Tibial nerve (tissue), 4 donors: ENCODE measurements at regions not wholly inside any gene's neighbourhood (a gene's known extent, or its start where the extent isn't known, plus 50 kb on each side); places are given as distances from the start of the nearest gene placed in this dataset.

Source experiments
- DNase-seq, 2 donors: peaks; one replicate each; pipeline ENCODE4 v3.0.0-alpha.2; 2019; ENCODE audit warnings: low spot score in 2 of 2
- H3K27ac ChIP-seq, 4 donors: fragments of 200-600 bp; sonication (generic) in 3 of 4; one replicate each; pipeline ENCODE4 v1.5.1; 2017 to 2019; ENCODE audit warnings: mild to moderate bottlenecking in 1 of 4
- H3K27me3 ChIP-seq, 2 donors: fragments of 200-600 bp; sonication (generic) in 1 of 2; one replicate each; pipeline versions ENCODE4 v1.5.1 to v1.6.0; 2017 to 2019
- H3K36me3 ChIP-seq, 3 donors: fragments of 200-600 bp; sonication (generic); one replicate each; pipeline ENCODE4 v1.5.1; 2018 to 2019
- H3K4me1 ChIP-seq, 4 donors: fragments of 200-600 bp; sonication (generic) in 3 of 4; one replicate each; pipeline ENCODE4 v1.5.1; 2017 to 2019
- H3K4me3 ChIP-seq, 4 donors: fragments of 200-600 bp; sonication (generic) in 3 of 4; one replicate each; pipeline ENCODE4 v1.5.1; 2017 to 2019; ENCODE audit warnings: mild to moderate bottlenecking in 1 of 4, moderate library complexity in 1 of 4
- H3K9me3 ChIP-seq, 4 donors: fragments of 200-600 bp; sonication (generic) in 3 of 4; one replicate each; pipeline ENCODE4 v1.5.1; 2017 to 2019
- CTCF ChIP-seq, 5 experiments: fragments of 200-600 bp in 3 of 5; fragments of 450-650 bp in 2 of 5; sonication (generic) in 3 of 5; IDR thresholded peaks; one replicate each; pipeline ENCODE4 v1.5.1; 2016 to 2019; ENCODE audit warnings: antibody characterized with exemption in 5 of 5, mild to moderate bottlenecking in 3 of 5, moderate library complexity in 2 of 5
- EP300 ChIP-seq, 2 donors: sonication (generic); formaldehyde crosslinking; IDR thresholded peaks; one replicate each; pipeline ENCODE4 v1.6.1; 2017; ENCODE audit warnings: antibody characterized with exemption in 2 of 2, mild to moderate bottlenecking in 1 of 2
- POLR2A ChIP-seq, 2 donors: fragments of 450-650 bp; IDR thresholded peaks; one replicate each; pipeline ENCODE4 v1.6.1; 2017; ENCODE audit warnings: antibody characterized with exemption in 2 of 2, mild to moderate bottlenecking in 2 of 2, moderate library complexity in 2 of 2
- WGBS, 2 donors: methylation state at CpG; one replicate each; pipeline ENCODE4 v1.1.5; 2018; 5-methylcytosine and 5-hydroxymethylcytosine counted together

- Histone ChIP-seq H3K27me3 (no peaks in the 10 kb centered on the region), H3K9me3 (peaks cover 0 to 14% (median 0%) of the 10 kb centered on the region in 4 donors), H3K4me3 (no peak overlapping the region), H3K36me3 (no peaks in the 10 kb centered on the region), H3K4me1 (no peaks in the 10 kb centered on the region), H3K27ac (no peak overlapping the region)
- DNase-seq = no peak
- TF ChIP-seq POLR2A (IDR thresholded peaks at IDR 0.05) = no peak
- TF ChIP-seq EP300 (IDR thresholded peaks at IDR 0.05) = no peak
- no peak for TF ChIP-seq CTCF (IDR thresholded peaks at IDR 0.05)
- 40 to 55% methylated on average over 11 of the region's 11 CpGs for WGBS, 2 donors
These were observed 328.6 kb upstream of the COBL start for GRCh38 chr7:51645255-51645654.

DNA sequence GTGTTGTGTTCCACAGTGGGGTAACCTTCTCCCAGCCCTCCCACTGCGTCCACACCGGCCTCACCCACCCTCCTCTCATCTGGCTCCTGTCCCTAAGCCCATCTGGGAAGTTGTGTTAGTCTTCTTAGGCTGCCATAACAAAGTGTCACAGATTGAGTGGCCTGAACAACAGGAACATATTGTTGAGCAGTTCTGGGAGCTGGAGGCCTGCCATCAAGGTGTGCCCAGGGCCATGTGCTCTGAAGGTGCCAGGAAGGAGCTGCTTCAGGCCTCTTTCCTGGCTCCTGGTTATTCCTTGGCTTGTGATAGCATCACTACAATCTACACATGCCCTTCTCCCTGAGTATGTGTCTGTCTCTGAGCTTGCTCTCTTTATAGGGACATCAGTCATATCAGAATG, 327.6 kb upstream of the COBL start:
- no peaks in the 10 kb centered on the region for H3K27me3 ChIP-seq

DNA sequence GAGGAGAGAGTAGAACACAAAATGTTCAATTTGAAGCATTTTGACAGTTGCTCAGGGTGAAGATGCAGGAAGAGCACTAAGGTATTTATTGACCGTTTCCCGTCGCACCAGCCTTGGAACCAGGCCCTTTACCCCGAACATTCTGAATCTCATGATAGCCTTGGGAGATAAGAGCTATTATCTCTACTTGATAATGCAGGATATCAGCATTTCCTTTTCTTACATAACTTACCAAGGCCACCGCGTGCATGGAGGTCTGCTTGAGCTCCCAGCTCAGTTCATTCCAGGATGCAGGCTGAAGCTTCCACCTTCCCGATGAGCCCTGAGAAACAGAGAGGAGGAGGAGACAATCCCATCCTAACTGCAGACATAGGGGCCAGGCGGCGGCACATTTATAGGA, 324.2 kb upstream of the COBL start:
- no peak for DNase-seq
- H3K4me1 ChIP-seq = no peaks in the 10 kb centered on the region
- no peak overlapping the region for H3K27ac ChIP-seq
- H3K9me3 ChIP-seq = peaks cover 0 to 6% (median 0%) of the 10 kb centered on the region in 4 donors
- no peak overlapping the region for H3K4me3 ChIP-seq
- TF ChIP-seq EP300 (IDR thresholded peaks at IDR 0.05) (no peak), POLR2A (IDR thresholded peaks at IDR 0.05) (no peak), CTCF (IDR thresholded peaks at IDR 0.05) (no peak)
- no peaks in the 10 kb centered on the region for H3K27me3 ChIP-seq
- WGBS, 2 donors = 70 to 75% methylated on average over 9 of the region's 9 CpGs
- H3K36me3 ChIP-seq = no peaks in the 10 kb centered on the region

More for the DNA sequence above, 327.6 kb upstream of the COBL start:
- H3K4me1 ChIP-seq = no peaks in the 10 kb centered on the region
- WGBS, 2 donors = 85 to 90% methylated on average over 2 of the region's 2 CpGs
- no peak overlapping the region for H3K4me3 ChIP-seq
- DNase-seq = no peak
- H3K27ac ChIP-seq = no peak overlapping the region
- H3K36me3 ChIP-seq = no peaks in the 10 kb centered on the region
- peaks cover 0 to 14% (median 0%) of the 10 kb centered on the region in 4 donors for H3K9me3 ChIP-seq
- TF ChIP-seq CTCF (IDR thresholded peaks at IDR 0.05) (no peak), POLR2A (IDR thresholded peaks at IDR 0.05) (no peak), EP300 (IDR thresholded peaks at IDR 0.05) (no peak)

DNA sequence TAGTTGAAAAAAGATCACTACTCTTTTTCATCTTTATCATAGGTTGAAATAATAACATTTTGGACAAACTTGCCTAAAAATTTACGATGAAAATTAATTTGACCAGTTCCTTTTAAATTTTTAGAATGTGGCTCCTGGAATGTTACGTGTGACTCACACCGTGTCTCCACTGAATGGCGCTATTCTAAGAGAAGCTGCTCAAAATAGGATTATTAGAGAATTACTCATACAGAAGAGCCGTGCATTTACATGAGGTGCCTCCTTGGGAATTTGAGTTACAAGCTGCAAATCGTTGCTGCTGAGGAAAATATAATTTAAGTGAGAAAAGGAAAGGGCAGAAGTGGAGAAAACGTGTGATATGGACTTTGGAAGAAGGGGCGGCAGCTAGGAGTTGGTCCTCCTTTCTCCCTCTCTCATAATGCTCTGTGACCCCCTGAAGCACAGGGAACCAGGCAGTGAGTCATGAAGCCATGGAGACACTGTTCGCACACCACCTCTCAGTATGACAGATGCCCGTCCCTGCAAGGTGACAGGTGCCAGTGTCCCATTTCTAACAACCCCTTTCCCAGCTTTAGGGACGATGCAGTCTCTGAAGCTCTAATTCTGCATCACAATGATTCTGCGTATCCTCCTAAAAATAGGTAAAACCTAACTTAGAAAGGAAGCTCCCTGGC, 323.2 kb upstream of the COBL start:
- TF ChIP-seq CTCF (IDR thresholded peaks at IDR 0.05) (no peak), POLR2A (IDR thresholded peaks at IDR 0.05) (no peak), EP300 (IDR thresholded peaks at IDR 0.05) (no peak)
- Histone ChIP-seq H3K27me3 (no peaks in the 10 kb centered on the region), H3K4me1 (no peaks in the 10 kb centered on the region), H3K36me3 (no peaks in the 10 kb centered on the region), H3K9me3 (no peaks in the 10 kb centered on the region), H3K27ac (no peak overlapping the region), H3K4me3 (no peak overlapping the region)
- 69 to 73% methylated on average over 12 of the region's 12 CpGs for WGBS, 2 donors
- no peak for DNase-seq

GRCh38 chr7:51636503-51636902, 319.9 kb upstream of the COBL start:
- Histone ChIP-seq H3K36me3 (no peaks in the 10 kb centered on the region), H3K27me3 (no peaks in the 10 kb centered on the region), H3K4me3 (no peak overlapping the region), H3K4me1 (no peaks in the 10 kb centered on the region), H3K9me3 (peaks cover 0 to 3% (median 0%) of the 10 kb centered on the region in 4 donors), H3K27ac (no peak overlapping the region)
- TF ChIP-seq EP300 (IDR thresholded peaks at IDR 0.05) (no peak), CTCF (IDR thresholded peaks at IDR 0.05) (no peak), POLR2A (IDR thresholded peaks at IDR 0.05) (no peak)
- 83 to 85% methylated on average over 3 of the region's 3 CpGs for WGBS, 2 donors
- DNase-seq = no peak
